ENCODE measurements at regions not wholly inside any gene's neighbourhood (a gene's known extent, or its start where the extent isn't known, plus 50 kb on each side); places are given as distances from the start of the nearest gene placed in this dataset.
"Not testable (repeated sequence)": the region's sequence is repeated elsewhere in the genome, so short reads cannot be mapped to it uniquely, and the experiment has no call there.

DNA sequence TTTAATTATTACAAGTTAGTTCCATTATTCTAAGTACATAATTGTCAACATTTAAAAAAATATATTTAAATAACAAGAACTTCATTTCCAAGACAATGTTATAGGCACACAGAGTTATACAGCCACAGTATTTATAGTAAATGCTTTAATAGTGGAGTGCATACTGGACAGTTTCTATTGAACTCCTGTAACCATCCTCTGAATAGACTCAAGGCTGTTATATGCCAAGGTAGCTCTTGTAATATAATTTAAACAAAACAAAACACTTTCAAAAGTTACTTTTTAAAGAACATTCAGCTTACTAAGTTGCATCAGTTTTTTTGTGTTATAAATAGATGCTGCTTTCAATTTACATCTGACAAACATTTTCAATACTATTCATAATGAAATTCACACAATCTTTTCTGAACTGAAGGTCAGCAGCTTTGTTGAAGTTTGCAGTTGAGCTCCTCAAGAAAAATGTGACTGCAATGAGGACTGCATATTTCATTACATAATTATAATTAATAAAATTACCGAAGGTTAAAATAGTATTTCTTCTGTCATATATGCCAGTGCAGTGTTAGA is 549.9 kb upstream of the CYLC2 start:
- no peak for FAIRE-seq
- TF ChIP-seq, protein P1, sequence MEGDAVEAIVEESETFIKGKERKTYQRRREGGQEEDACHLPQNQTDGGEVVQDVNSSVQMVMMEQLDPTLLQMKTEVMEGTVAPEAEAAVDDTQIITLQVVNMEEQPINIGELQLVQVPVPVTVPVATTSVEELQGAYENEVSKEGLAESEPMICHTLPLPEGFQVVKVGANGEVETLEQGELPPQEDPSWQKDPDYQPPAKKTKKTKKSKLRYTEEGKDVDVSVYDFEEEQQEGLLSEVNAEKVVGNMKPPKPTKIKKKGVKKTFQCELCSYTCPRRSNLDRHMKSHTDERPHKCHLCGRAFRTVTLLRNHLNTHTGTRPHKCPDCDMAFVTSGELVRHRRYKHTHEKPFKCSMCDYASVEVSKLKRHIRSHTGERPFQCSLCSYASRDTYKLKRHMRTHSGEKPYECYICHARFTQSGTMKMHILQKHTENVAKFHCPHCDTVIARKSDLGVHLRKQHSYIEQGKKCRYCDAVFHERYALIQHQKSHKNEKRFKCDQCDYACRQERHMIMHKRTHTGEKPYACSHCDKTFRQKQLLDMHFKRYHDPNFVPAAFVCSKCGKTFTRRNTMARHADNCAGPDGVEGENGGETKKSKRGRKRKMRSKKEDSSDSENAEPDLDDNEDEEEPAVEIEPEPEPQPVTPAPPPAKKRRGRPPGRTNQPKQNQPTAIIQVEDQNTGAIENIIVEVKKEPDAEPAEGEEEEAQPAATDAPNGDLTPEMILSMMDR (IDR thresholded peaks at IDR 0.05; ENCODE audit: insufficient read depth, low read length, severe bottlenecking): no peak
- Histone ChIP-seq H3K27me3 (ENCODE audit: control insufficient read depth, insufficient read depth, low read length) (no peaks in the 10 kb centered on the region), H3K36me3 (ENCODE audit: control insufficient read depth, insufficient read depth, low read length) (no peaks in the 10 kb centered on the region), H3K4me3 (ENCODE audit: low read depth, low read length) (no peak overlapping the region)
- DNase-seq (ENCODE audit: low read depth): no peak

- Histone ChIP-seq H3K27me3 (ENCODE audit: control insufficient read depth, insufficient read depth, low read length) (no peaks in the 10 kb centered on the region), H3K36me3 (ENCODE audit: control insufficient read depth, insufficient read depth, low read length) (no peaks in the 10 kb centered on the region), H3K4me3 (ENCODE audit: low read depth, low read length) (no peak overlapping the region)
- FAIRE-seq (no peak), DNase-seq (ENCODE audit: low read depth) (no peak)
- TF ChIP-seq, protein P1 (IDR thresholded peaks at IDR 0.05; ENCODE audit: insufficient read depth, low read length, severe bottlenecking): no peak
Measured at GRCh38 chr9:102439583-102439982, 555.5 kb upstream of the CYLC2 start.

GRCh38 chr9:102436599-102436998 is 558.5 kb upstream of the CYLC2 start:
- FAIRE-seq; H3K36me3 ChIP-seq (ENCODE audit: control insufficient read depth, insufficient read depth, low read length); H3K4me3 ChIP-seq (ENCODE audit: low read depth, low read length); H3K27me3 ChIP-seq (ENCODE audit: control insufficient read depth, insufficient read depth, low read length); DNase-seq (ENCODE audit: low read depth): not testable (repeated sequence)

- TF ChIP-seq, protein P1 (IDR thresholded peaks at IDR 0.05; ENCODE audit: insufficient read depth, low read length, severe bottlenecking): no peak
- no peak for DNase-seq (ENCODE audit: low read depth)
- no peak overlapping the region for H3K4me3 ChIP-seq (ENCODE audit: low read depth, low read length)
- no peaks in the 10 kb centered on the region for H3K36me3 ChIP-seq (ENCODE audit: control insufficient read depth, insufficient read depth, low read length)
- no peaks in the 10 kb centered on the region for H3K27me3 ChIP-seq (ENCODE audit: control insufficient read depth, insufficient read depth, low read length)
- no peak for FAIRE-seq
Measured at GRCh38 chr9:102435427-102435826, 559.7 kb upstream of the CYLC2 start.

- no peak for FAIRE-seq
- no peak for DNase-seq (ENCODE audit: low read depth)
- Histone ChIP-seq H3K4me3 (ENCODE audit: low read depth, low read length) (no peak overlapping the region), H3K36me3 (ENCODE audit: control insufficient read depth, insufficient read depth, low read length) (no peaks in the 10 kb centered on the region), H3K27me3 (ENCODE audit: control insufficient read depth, insufficient read depth, low read length) (no peaks in the 10 kb centered on the region)
- TF ChIP-seq, protein P1 (IDR thresholded peaks at IDR 0.05; ENCODE audit: insufficient read depth, low read length, severe bottlenecking): no peak
Measured at GRCh38 chr9:102434545-102434944, 560.6 kb upstream of the CYLC2 start.

DNA sequence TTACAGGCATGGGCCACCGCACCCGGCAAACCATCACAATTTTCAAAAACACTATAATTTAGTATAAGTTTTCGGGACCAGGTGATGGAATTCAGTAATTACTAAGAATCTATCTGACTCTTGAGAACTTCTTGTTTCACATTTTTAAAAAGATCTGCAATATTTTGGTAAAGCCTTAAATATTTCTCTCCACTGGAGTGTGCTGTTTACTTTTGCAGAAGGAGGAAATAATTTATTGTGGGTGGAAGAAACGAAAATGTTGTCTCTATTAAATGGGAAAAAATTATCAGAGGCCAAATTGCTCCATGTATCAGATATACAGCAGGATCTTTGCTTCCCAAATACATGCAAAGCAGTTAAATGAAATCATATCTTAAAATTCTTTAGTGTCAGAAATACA is 566.8 kb upstream of the CYLC2 start:
- H3K27me3 ChIP-seq (ENCODE audit: control insufficient read depth, insufficient read depth, low read length): no peaks in the 10 kb centered on the region
- FAIRE-seq: no peak
- no peak for DNase-seq (ENCODE audit: low read depth)

GRCh38 chr9:102416251-102416650 is 578.9 kb upstream of the CYLC2 start:
- FAIRE-seq; H3K27me3 ChIP-seq (ENCODE audit: control insufficient read depth, insufficient read depth, low read length); H3K4me3 ChIP-seq (ENCODE audit: low read depth, low read length); H3K36me3 ChIP-seq (ENCODE audit: control insufficient read depth, insufficient read depth, low read length); DNase-seq (ENCODE audit: low read depth): not testable (repeated sequence)

More for the DNA sequence above, 566.8 kb upstream of the CYLC2 start:
- Histone ChIP-seq H3K4me3 (ENCODE audit: low read depth, low read length) (no peak overlapping the region), H3K36me3 (ENCODE audit: control insufficient read depth, insufficient read depth, low read length) (no peaks in the 10 kb centered on the region)
- TF ChIP-seq, protein P1 (IDR thresholded peaks at IDR 0.05; ENCODE audit: insufficient read depth, low read length, severe bottlenecking): no peak
